HG03575 (cell line): ENCODE measurements at regions not wholly inside any gene's neighbourhood (a gene's known extent, or its start where the extent isn't known, plus 50 kb on each side); places are given as distances from the start of the nearest gene placed in this dataset.
"Not testable (repeated sequence)": the region's sequence is repeated elsewhere in the genome, so short reads cannot be mapped to it uniquely, and the experiment has no call there.

ENCODE experiments used
- ATAC-seq: cut with Tn5 transposase; IDR thresholded peaks from one replicate; pipeline ENCODE4 v1.9.1; 2021; ENCODE audit not compliant: unreplicated experiment, insufficient number of reproducible peaks, low FRiP score; ENCODE audit errors: extremely low read depth

DNA sequence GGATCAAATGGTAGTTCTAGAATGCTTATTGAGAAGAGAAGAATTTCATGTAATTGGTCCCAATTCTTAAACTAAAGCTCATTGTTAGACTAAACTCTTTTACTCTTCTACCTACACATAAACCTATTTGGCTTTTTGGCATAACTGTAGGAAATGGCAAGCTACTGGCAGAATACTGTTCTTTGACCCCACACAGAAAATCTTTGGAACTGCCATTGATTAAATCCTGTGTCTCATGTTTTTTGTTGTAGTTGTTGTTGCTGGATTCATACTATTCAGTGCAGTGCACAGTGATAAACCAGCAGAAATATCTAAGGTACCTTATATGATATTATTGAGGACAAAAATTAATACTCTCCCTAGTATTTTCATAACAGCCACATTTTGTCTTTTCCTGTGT, 242.1 kb upstream of the SGK1 start:
- no peak for ATAC-seq

DNA sequence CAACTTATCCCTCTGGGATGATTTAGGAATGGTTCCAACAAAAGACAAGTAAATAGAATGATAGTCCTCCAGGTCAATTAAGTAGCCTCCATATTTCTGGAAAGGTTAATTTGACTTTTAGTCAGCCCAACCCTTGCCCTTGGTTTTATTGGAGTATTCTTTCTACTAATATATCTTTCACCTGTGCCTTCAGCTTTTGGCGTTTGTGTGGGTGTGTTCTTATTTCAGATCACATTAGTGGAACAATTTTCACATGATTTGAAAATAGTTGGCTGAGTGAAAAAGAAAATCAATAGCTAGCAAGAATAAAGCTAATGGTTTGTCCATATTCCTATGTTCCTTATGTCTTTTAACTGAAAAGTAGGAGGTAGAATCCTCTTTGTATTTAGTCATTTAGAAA, 239.6 kb upstream of the SGK1 start:
- ATAC-seq = no peak

DNA sequence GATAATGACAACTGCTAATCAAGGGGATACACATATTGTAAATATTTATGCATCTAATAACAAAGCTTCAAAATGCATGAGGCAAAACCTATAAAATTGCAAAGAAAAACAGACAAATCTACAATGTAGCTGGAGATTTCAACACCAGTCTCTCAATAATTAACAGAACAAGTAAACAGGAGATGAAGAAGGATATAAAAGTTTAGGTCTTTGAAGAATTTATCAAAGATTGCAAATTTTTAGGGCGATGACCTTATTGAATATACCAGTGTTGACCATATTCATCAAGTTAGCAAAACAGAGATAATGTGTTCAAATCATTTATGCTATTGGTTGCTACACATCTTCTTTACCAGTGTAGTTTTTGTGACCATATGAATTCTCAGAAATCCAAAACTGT, 237.8 kb upstream of the SGK1 start:
- no peak for ATAC-seq

DNA sequence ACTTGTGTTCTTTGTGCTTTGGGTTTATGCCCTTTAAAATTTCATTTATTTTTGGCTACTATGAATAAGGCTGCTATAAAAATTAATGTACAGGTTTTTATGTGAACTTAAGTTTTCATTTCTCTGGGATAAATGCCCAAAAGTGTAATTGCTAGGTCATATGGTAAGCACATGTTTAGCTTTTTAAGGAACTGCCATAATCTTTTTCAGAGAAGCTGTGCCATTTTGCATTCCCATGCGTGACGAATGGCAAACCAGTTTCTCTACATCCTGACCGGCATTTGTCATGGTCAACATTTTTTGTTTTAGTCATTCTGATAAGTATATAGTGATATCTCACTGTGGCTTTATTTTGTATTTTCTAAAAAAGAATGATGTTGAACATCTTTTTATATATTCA, 236.0 kb upstream of the SGK1 start:
- ATAC-seq = no peak

DNA sequence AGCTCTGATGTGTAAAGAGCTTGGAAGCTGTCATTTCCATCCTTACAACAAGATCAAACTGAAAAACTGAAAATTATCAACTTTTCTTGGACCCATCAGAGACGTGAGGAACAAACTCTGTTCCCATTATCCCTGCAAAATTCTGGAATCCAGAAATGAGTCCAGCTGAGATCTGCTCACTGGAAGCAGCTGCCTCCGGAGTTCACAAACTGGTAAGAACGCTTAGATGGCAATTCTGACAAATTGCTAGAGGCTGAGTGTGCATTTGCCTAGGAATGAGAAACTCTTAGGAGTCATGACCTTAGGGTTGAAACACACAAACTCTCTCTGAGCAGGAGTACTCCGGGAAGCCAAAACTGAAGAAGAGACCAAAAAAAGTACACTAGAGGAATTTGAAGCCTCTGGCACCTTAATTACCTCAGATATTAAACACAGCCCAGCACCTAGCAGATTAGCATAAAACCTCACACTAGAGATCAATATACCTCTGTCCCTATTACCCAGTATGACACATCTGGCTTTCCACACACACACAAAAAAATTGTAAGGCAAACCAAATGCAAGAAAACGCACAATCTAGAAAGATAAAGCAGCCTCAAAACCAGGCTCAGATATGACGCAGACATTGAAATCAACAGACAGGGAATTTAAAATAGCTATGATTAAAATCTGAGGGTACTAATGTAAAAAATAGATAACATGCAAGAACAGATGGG, 233.5 kb upstream of the SGK1 start:
- ATAC-seq = no peak

DNA sequence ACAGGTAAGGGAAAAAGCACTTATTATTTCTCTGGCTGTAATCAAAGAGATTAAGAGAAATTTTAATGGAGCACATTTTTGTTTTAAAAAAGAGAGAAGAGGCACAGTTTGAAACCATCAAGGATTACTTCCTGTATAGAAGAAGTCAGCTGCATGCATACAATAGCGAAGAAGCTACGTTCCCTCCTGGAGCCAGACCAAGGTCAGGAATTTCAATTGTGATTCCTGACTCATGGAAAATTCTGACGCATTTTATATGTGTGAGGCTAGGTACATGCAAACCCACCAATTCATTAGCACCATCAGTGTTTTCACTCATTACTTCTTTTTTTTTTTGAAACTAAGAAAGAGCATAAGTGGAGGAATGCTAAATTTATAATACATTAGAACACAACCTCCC, 232.7 kb upstream of the SGK1 start:
- no peak for ATAC-seq

DNA sequence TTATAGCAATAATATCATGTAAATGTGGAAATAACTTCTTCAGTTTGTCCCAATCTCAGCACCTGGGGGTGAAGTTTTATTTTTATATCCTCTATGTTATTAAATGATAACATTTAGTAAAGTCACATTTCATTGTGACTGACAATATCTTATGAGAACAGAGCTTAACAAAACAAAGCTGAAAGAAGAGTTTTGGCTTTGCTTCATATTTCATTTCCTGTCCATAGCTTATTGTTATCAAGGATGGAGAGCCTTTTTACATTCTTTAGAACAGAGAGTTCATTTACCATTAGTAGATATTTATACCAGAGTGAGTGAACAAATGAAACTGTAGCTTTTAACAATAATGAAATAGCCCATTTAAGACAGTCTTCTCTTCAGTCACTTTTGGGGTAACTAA, 231.9 kb upstream of the SGK1 start:
- ATAC-seq = no peak

DNA sequence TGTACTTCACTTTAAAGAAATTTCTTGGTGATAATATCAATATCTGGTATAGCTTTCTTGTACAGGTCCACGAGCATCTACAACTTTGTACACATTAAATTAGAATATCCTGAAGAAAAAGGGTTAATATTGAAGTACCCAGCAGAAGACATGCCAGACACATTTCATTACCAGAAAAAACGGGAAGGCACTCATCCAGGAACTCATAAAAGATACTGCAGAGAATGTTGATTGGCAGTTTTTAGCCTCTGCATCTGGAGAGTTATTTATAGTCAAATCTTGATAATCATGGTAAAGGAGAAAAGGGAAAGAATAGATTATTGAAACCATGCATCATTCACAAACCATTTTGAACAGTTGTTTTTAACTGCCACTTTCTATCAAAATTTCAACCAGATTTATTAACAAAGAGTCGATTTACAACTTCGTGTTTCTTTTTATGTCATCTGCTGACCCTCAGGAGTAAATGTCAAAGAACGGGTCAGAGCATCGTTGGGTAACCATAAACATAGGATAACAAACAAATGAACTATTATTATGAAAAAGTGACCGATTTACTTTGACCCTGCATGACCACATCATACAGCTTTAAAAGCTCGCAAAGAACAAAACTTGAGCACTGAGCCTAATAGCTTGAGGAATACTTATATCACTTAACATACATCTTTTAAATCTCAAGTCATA, 229.2 kb upstream of the SGK1 start:
- ATAC-seq = no peak

DNA sequence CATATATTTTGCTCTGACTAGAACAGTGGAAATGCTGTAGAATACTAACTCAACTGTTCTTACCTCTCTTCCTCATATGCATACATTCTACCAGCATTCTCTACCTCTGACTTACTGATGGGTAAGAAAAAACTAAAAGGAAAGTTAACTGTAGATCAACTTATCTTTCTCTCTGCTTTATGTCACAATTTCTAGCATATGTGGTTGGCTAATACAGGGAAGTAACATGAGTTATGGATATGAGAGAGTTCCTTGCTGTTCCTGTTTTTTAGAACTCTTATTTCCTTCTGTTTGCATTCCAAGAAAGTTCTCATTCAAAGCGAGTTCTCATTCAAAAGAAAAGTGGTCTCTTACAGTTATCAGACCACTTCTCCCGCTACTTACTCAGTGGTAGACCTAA, 226.8 kb upstream of the SGK1 start:
- no peak for ATAC-seq

DNA sequence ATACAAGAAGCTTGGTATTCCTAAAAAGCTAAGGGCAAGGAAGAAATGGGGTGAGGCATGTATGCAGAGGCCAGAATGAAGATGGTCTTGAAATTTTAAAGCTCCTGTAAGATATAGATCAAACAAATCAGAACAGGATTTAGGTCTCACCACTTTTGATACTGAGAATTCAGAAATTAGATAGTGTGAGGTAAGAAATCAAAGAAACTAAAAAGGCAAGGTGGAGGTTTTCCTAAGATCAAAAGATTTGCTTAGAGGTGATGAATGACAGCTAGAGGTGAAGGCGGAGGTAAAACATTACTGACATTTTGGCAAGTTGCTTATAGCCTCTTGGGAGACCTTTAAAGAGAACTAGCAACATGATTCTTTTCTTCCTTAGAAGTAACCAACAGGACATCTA, 225.2 kb upstream of the SGK1 start:
- no peak for ATAC-seq

DNA sequence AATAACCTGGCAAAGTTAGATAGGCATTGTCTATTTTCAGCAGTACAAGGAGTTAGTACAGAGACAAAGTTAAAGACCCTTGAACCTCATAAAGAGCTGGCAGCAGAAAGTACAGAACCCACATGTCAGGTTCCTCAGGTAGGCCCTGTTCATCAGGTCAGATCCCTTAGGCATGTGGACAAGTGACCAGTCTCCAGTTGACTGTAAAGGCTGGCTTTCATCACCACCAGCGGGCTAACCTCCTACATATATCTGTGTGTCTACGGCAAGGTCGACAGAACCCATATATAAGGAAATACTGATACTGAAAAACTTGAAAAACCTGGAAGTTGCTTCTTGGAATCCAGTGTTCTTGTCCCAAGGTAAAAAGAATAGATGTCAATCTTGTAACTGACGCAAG, 223.1 kb upstream of the SGK1 start:
- ATAC-seq = no peak

DNA sequence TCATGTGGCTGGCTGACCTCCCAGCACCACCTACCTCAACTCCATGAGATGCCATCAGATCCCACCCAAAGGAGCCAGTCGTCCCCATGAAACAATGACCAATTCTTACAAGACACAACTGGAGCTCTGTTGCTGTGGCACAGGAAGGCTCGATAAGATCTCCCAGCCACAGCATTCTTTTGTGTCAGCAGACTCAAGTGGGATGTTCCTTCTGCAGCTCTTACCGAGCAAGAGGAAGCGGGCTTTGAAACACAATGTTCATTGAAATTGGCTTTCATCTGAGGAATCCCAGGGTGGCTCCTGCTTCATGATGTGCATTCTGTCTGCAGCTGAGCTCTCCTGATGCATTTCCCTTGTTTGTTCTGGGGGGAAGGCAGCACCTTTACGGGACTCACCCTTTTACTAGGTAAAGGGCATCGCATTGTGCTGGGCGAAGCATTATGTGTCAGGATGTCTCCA, 222.0 kb upstream of the SGK1 start:
- ATAC-seq = no peak

DNA sequence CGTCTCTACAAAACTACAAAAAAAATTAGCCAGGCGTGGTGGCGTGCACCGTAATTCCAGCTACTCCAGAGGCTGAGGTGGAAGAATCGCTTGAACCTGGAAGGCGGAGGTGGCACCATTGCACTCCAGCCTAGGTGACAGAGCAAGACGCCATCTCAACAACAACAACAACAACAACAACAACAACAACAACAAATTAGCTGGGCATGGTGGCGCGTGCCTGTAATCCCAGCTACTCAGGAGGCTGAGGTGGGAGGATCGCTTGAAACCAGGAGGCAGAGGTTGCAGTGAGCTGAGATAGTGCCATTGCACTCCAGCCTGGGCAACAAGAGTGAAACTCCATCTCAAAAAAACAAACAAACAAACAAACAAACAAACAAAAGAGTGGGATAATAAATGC, 219.9 kb upstream of the SGK1 start:
- not testable (repeated sequence) for ATAC-seq

DNA sequence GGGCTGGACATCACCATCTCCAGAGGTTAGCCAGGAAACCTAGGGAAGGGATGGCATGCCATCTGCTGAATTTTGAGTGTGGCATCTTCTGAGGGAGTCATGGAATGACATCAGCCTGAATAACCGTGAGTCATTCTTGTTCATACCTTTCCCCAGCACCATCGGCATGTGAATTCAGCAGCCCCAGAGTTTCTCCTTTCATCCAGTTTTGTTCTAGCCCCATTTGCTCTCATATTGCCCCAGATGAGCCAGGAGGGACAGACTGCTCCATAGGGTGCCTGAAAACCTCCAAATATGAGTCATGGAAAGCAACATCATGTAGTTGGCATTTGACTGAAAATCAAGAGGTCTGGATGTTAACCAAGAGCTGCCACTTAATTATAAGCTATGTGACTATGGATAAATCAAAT, 219.2 kb upstream of the SGK1 start:
- ATAC-seq = no peak

DNA sequence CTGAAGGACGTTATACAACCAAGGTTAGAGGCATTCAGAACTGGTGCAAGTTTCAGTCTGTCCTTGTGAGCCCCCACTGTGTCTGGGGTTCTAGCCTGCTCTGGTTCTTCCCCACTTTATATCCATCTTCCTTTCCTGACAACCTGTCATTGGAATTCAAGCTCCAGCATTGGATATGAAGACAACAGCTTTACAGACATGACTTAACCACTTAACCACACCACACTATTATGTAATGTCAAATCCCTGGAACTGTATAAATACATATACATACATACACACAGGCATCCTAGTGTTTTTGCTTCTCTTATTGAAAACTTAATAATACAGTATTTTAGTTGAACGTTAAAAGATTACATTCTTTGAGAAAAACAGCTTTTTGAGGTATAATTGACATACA, 217.9 kb upstream of the SGK1 start:
- ATAC-seq = no peak

DNA sequence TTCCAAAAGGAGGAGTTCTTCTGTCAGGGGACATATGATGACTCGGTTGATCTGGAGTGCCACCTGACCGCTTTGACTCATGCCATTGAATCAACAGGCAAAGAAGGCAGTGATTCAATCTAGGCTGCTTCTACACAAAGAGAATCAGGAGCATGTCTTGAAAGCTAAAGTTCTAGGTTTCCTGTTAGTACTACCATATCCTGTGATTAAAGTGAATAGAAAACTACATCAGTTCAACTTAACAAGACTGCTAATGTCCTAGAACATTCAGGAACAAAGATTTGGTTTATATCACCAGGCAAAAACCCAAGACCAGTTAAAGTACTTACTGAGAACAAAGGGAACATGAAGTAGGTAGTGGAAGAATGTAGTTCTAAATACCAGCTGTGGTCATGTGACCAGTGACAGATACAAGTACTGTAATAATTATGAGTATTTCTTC, 216.8 kb upstream of the SGK1 start:
- no peak for ATAC-seq

DNA sequence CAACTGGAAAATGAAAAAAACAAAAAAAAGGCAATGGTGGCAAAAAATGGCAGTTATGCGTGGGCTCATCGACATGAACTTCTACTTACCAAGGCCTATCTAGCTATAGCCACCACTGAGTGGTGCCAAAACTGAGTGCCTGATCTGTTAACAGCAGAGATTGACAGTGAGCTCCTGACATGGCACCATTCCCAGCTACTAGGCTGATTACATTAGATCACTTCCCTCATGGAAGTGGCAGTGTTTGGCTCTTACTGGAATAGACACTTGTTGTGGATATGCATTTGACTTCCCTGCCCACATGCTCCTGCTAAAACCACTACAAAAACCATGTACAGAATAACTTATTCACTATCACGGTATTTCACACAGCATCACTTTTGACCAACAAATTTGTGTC, 216.1 kb upstream of the SGK1 start:
- no peak for ATAC-seq

DNA sequence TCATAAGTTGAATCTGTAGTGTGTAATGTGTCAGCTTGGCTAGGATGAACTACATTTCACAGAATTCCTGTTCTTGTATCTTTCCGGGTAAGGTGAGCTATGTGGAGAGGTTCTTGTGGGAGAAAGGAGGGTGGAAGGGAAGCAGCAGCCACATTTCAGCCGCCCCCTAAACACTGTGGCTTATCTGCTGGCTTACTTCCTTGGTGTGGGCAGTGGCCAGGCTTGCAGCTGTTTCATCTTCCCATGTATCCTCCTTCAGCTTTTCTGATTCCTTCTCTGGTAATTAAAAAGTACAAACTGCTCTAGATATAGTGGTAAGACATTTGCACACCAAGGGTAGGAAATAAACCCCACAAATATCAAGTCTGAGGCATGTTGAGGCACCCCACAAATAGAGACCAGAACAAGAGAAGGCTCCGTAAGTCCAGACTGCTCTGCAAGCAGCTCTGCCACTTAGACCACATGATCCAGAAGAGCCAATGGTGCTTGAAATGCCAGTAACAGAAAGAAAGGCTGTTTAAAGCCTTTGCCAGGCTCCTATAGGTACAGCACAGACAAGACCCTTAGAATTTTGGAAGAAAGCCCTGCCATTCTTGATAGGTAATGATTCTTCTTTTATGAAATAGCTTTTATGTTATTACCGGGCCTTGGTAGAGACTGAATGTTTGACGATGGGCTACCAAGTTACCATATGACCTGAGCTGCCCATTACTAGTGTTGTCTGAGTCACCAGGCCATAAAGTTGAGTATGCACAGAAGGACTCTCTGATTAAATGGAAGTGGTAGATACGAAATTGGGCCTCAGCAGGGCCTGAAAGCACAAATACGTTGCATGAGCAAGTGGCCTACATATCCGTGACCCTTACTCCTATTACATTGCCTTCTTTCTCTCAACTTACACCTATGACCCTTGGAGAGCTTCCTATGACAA, 215.0 kb upstream of the SGK1 start:
- no peak for ATAC-seq

DNA sequence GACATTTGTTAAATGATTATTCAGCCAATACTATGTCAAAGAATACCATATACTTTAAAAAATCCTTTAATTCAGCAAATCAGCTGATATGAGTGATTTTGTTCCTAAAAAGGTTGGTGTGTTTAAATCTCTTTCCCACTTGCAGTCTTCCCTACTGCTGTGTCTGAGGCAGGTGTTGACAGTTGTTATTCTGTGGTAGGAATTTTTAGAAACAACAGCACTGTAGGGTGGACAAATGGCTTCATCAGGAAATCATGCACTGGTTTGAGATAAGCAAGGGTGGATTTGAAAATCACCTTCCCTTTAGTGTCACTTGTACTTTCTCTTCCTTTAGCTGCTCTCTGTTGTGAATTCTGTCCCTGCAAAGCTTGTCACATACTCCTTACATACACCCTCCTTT, 213.7 kb upstream of the SGK1 start:
- no peak for ATAC-seq

DNA sequence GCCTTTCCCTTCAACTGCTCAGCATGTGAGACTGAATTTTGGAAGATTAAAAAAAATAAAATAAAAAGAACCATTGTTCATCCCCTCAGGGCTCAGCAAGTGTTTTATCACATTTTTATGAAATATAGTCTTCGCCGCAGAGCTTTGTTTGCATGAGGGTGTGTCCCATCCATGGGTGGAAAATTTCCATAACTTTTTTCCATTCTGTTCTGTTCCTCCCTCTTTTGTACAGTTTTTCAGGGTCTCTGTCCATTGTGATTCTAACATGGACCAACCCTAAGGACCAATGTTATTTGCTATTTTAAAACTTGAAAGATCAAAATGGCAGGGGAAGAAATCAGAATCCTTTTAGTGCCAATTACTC, 213.3 kb upstream of the SGK1 start:
- ATAC-seq = no peak
